Adipocyte (in vitro differentiated cells): ENCODE measurements at regions not wholly inside any gene's neighbourhood (a gene's known extent, or its start where the extent isn't known, plus 50 kb on each side); places are given as distances from the start of the nearest gene placed in this dataset.
"Not testable (repeated sequence)": the region's sequence is repeated elsewhere in the genome, so short reads cannot be mapped to it uniquely, and the experiment has no call there.

Experiments
- DNase-seq: peaks from one replicate; pipeline ENCODE4 v3.0.0-alpha.2; 2015; ENCODE audit warnings: low read depth
- H3K27me3 ChIP-seq: replicated peaks from 2 replicates; pipeline ENCODE4 v1.7.0; 2013; ENCODE audit warnings: mild to moderate bottlenecking, low read length, moderate library complexity; ENCODE audit not compliant: control insufficient read depth, insufficient read depth
- H3K36me3 ChIP-seq: 2 replicates; pipeline ENCODE4 v1.7.0; 2013; ENCODE audit warnings: low read length, mild to moderate bottlenecking, moderate library complexity; ENCODE audit not compliant: control insufficient read depth, insufficient read depth, severe bottlenecking
- H3K4me1 ChIP-seq: 2 replicates; pipeline ENCODE4 v1.7.0; 2013; ENCODE audit warnings: mild to moderate bottlenecking, low read length, moderate library complexity; ENCODE audit not compliant: control insufficient read depth, insufficient read depth
- H3K4me3 ChIP-seq: 2 replicates; pipeline ENCODE4 v1.7.0; 2013; ENCODE audit warnings: mild to moderate bottlenecking, low read length, moderate library complexity
- H3K9ac ChIP-seq: 2 replicates; pipeline ENCODE4 v1.7.0; 2013; ENCODE audit warnings: mild to moderate bottlenecking, low read length, moderate library complexity
- H3K9me3 ChIP-seq: 2 replicates; pipeline ENCODE4 v1.7.0; 2013; ENCODE audit warnings: mild to moderate bottlenecking, low read length, moderate library complexity; ENCODE audit not compliant: control insufficient read depth

GRCh38 chr2:224173933-224174332 lies 134.8 kb upstream of the SERPINE2 start:
- Histone ChIP-seq H3K4me3 (no peak overlapping the region), H3K9me3 (no peaks in the 10 kb centered on the region), H3K36me3 (no peaks in the 10 kb centered on the region), H3K27me3 (no peaks in the 10 kb centered on the region), H3K9ac (no peak overlapping the region), H3K4me1 (no peaks in the 10 kb centered on the region)
- DNase-seq: no peak

- H3K4me3 ChIP-seq: no peak overlapping the region
- no peaks in the 10 kb centered on the region for H3K27me3 ChIP-seq
- no peak overlapping the region for H3K9ac ChIP-seq
- H3K9me3 ChIP-seq: no peaks in the 10 kb centered on the region
- H3K4me1 ChIP-seq: no peaks in the 10 kb centered on the region
- no peaks in the 10 kb centered on the region for H3K36me3 ChIP-seq
- peak; percentile 21 for DNase-seq
These were observed 134.1 kb upstream of the SERPINE2 start for GRCh38 chr2:224173210-224173609.

GRCh38 chr2:224171226-224171625 lies 132.1 kb upstream of the SERPINE2 start:
- H3K4me1 ChIP-seq: peaks cover 9% of the 10 kb centered on the region
- no peaks in the 10 kb centered on the region for H3K9me3 ChIP-seq
- H3K9ac ChIP-seq: no peak overlapping the region
- no peaks in the 10 kb centered on the region for H3K27me3 ChIP-seq
- DNase-seq: no peak
- no peak overlapping the region for H3K4me3 ChIP-seq
- H3K36me3 ChIP-seq: no peaks in the 10 kb centered on the region

- no peak for DNase-seq
These were observed 130.8 kb upstream of the SERPINE2 start for GRCh38 chr2:224169847-224170246.

GRCh38 chr2:224167781-224168180 lies 128.7 kb upstream of the SERPINE2 start:
- not testable (repeated sequence) for H3K9me3 ChIP-seq, DNase-seq, H3K9ac ChIP-seq, H3K36me3 ChIP-seq, H3K4me3 ChIP-seq, H3K27me3 ChIP-seq
- peaks cover 33% of the 10 kb centered on the region for H3K4me1 ChIP-seq

More at GRCh38 chr2:224169847-224170246, 130.8 kb upstream of the SERPINE2 start:
- H3K27me3 ChIP-seq: no peaks in the 10 kb centered on the region
- H3K4me1 ChIP-seq: peaks cover 19% of the 10 kb centered on the region
- no peaks in the 10 kb centered on the region for H3K9me3 ChIP-seq
- no peak overlapping the region for H3K9ac ChIP-seq
- H3K4me3 ChIP-seq: no peak overlapping the region
- no peaks in the 10 kb centered on the region for H3K36me3 ChIP-seq

GRCh38 chr2:224166654-224167053 lies 127.6 kb upstream of the SERPINE2 start:
- peak; percentile 25 for DNase-seq
- Histone ChIP-seq H3K27me3 (no peaks in the 10 kb centered on the region), H3K9ac (no peak overlapping the region), H3K36me3 (no peaks in the 10 kb centered on the region), H3K4me1 (peaks cover 44% of the 10 kb centered on the region), H3K9me3 (no peaks in the 10 kb centered on the region), H3K4me3 (no peak overlapping the region)

GRCh38 chr2:224165901-224166319 lies 126.8 kb upstream of the SERPINE2 start:
- no peaks in the 10 kb centered on the region for H3K9me3 ChIP-seq
- H3K4me1 ChIP-seq: peaks cover 49% of the 10 kb centered on the region
- no peak overlapping the region for H3K4me3 ChIP-seq
- H3K27me3 ChIP-seq: no peaks in the 10 kb centered on the region
- no peaks in the 10 kb centered on the region for H3K36me3 ChIP-seq
- DNase-seq: peak; percentile 51
- no peak overlapping the region for H3K9ac ChIP-seq

GRCh38 chr2:224163566-224164307 lies 124.7 kb upstream of the SERPINE2 start:
- no peak overlapping the region for H3K9ac ChIP-seq
- no peak overlapping the region for H3K4me3 ChIP-seq

GRCh38 chr2:224162122-224162521 lies 123.0 kb upstream of the SERPINE2 start:
- H3K9ac ChIP-seq: no peak overlapping the region
- H3K9me3 ChIP-seq: no peaks in the 10 kb centered on the region
- peak; percentile 65 for DNase-seq
- H3K36me3 ChIP-seq: no peaks in the 10 kb centered on the region
- H3K4me3 ChIP-seq: no peak overlapping the region
- H3K4me1 ChIP-seq: peaks cover 53% of the 10 kb centered on the region
- no peaks in the 10 kb centered on the region for H3K27me3 ChIP-seq

More at GRCh38 chr2:224163566-224164307, 124.7 kb upstream of the SERPINE2 start:
- Histone ChIP-seq H3K27me3 (no peaks in the 10 kb centered on the region), H3K4me1 (peaks cover 53% of the 10 kb centered on the region), H3K9me3 (no peaks in the 10 kb centered on the region), H3K36me3 (no peaks in the 10 kb centered on the region)
- peak; percentile 33 for DNase-seq

- no peaks in the 10 kb centered on the region for H3K9me3 ChIP-seq
- H3K4me3 ChIP-seq: no peak overlapping the region
- H3K36me3 ChIP-seq: no peaks in the 10 kb centered on the region
- no peak overlapping the region for H3K9ac ChIP-seq
- no peak for DNase-seq
- no peaks in the 10 kb centered on the region for H3K27me3 ChIP-seq
- peaks cover 49% of the 10 kb centered on the region for H3K4me1 ChIP-seq
These were observed 122.6 kb upstream of the SERPINE2 start for GRCh38 chr2:224161712-224162111.

GRCh38 chr2:224160917-224161316 lies 121.8 kb upstream of the SERPINE2 start:
- Histone ChIP-seq H3K36me3 (no peaks in the 10 kb centered on the region), H3K4me3 (no peak overlapping the region), H3K4me1 (peaks cover 41% of the 10 kb centered on the region), H3K9ac (no peak overlapping the region), H3K27me3 (no peaks in the 10 kb centered on the region), H3K9me3 (no peaks in the 10 kb centered on the region)
- peak; percentile 35 for DNase-seq
